Osteocyte (in vitro differentiated cells): ENCODE measurements at regions not wholly inside any gene's neighbourhood (a gene's known extent, or its start where the extent isn't known, plus 50 kb on each side); places are given as distances from the start of the nearest gene placed in this dataset.
"Not testable (repeated sequence)": the region's sequence is repeated elsewhere in the genome, so short reads cannot be mapped to it uniquely, and the experiment has no call there.

Experiments
- DNase-seq: peaks from one replicate; pipeline ENCODE4 v3.0.0; 2021; ENCODE audit warnings: mixed read lengths; ENCODE audit not compliant: unreplicated experiment; ENCODE audit errors: extremely low spot score
- H3K27ac Mint-ChIP-seq: one replicate; pipeline ENCODE4 v1.8.0; 2021; ENCODE audit warnings: mild to moderate bottlenecking, mixed read lengths; ENCODE audit not compliant: unreplicated experiment
- H3K27me3 Mint-ChIP-seq: one replicate; pipeline ENCODE4 v1.8.0; 2021; ENCODE audit warnings: mixed read lengths; ENCODE audit not compliant: unreplicated experiment
- H3K36me3 Mint-ChIP-seq: one replicate; pipeline ENCODE4 v1.8.0; 2021; ENCODE audit warnings: mixed read lengths; ENCODE audit not compliant: unreplicated experiment
- H3K4me1 Mint-ChIP-seq: one replicate; pipeline ENCODE4 v1.8.0; 2021; ENCODE audit warnings: mixed read lengths; ENCODE audit not compliant: unreplicated experiment
- H3K4me3 Mint-ChIP-seq: one replicate; pipeline ENCODE4 v1.8.0; 2021; ENCODE audit warnings: mild to moderate bottlenecking, moderate library complexity, mixed read lengths; ENCODE audit not compliant: unreplicated experiment
- H3K9me3 Mint-ChIP-seq: one replicate; pipeline ENCODE4 v1.8.0; 2021; ENCODE audit warnings: mixed read lengths; ENCODE audit not compliant: unreplicated experiment
- TF ChIP-seq, protein P1 (sequence below): fragments of 200-600 bp; sonication (generic); IDR thresholded peaks from 2 replicates; pipeline ENCODE4 v1.5.0; 2021; ENCODE audit warnings: antibody characterized with exemption, mild to moderate bottlenecking, moderate library complexity

GRCh38 chr5:15366676-15367391 is 133.1 kb upstream of the FBXL7 start:
- Mint-ChIP-seq H3K27ac (no peak overlapping the region), H3K27me3 (peaks cover 38% of the 10 kb centered on the region)
- no peak for DNase-seq

GRCh38 chr5:15365070-15365469 is 134.9 kb upstream of the FBXL7 start:
- peaks cover 41% of the 10 kb centered on the region for H3K27me3 Mint-ChIP-seq
- TF ChIP-seq, protein P1, sequence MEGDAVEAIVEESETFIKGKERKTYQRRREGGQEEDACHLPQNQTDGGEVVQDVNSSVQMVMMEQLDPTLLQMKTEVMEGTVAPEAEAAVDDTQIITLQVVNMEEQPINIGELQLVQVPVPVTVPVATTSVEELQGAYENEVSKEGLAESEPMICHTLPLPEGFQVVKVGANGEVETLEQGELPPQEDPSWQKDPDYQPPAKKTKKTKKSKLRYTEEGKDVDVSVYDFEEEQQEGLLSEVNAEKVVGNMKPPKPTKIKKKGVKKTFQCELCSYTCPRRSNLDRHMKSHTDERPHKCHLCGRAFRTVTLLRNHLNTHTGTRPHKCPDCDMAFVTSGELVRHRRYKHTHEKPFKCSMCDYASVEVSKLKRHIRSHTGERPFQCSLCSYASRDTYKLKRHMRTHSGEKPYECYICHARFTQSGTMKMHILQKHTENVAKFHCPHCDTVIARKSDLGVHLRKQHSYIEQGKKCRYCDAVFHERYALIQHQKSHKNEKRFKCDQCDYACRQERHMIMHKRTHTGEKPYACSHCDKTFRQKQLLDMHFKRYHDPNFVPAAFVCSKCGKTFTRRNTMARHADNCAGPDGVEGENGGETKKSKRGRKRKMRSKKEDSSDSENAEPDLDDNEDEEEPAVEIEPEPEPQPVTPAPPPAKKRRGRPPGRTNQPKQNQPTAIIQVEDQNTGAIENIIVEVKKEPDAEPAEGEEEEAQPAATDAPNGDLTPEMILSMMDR = no peak

More at GRCh38 chr5:15366676-15367391, 133.1 kb upstream of the FBXL7 start:
- no peaks in the 10 kb centered on the region for H3K36me3 Mint-ChIP-seq
- no peaks in the 10 kb centered on the region for H3K4me1 Mint-ChIP-seq
- TF ChIP-seq, protein P1 = no peak
- no peak overlapping the region for H3K4me3 Mint-ChIP-seq
- H3K9me3 Mint-ChIP-seq = no peaks in the 10 kb centered on the region

DNA sequence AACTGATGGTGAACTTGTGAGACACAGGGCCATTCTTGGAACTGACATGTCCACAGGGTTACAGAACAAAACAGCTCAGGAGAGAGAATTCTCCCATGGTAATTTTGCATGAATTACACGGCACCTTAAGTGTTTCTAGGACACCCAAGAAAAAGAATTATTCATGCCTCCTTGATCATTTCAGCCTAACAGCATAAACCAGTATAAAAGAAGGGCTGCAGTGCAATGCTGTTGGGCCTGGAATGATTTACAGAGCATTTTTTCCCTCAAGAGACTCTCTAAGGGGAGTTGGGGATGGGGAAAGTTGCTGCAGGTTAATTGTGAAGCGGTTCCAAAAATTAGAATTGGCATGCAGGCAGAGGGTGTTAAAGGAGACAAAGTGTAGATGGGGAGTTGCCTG is 136.4 kb upstream of the FBXL7 start:
- DNase-seq = no peak
- Mint-ChIP-seq H3K36me3 (no peaks in the 10 kb centered on the region), H3K4me1 (no peaks in the 10 kb centered on the region), H3K27ac (no peak overlapping the region), H3K4me3 (no peak overlapping the region), H3K27me3 (peaks cover 51% of the 10 kb centered on the region), H3K9me3 (no peaks in the 10 kb centered on the region)
- TF ChIP-seq, protein P1 = no peak

More at GRCh38 chr5:15365070-15365469, 134.9 kb upstream of the FBXL7 start:
- H3K4me1 Mint-ChIP-seq = no peaks in the 10 kb centered on the region
- H3K9me3 Mint-ChIP-seq = no peaks in the 10 kb centered on the region
- no peak for DNase-seq
- H3K4me3 Mint-ChIP-seq = no peak overlapping the region
- no peaks in the 10 kb centered on the region for H3K36me3 Mint-ChIP-seq
- H3K27ac Mint-ChIP-seq = no peak overlapping the region

DNA sequence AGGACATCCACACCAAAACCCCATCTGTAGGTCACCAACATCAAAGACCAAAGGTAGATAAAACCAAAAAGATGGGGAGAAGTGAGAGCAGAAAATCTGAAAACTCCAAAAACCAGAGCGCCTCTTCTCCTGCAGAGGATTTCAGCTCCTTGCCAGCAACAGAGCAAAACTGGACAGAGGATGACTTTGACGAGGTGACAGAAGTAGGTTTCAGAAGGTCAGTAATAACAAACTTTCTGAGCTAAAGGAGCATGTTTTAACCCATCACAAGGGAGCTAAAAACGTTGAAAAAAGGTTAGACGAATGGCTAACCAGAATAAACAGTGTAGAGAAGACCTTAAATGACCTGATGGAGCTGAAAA is 142.9 kb upstream of the FBXL7 start:
- H3K27ac Mint-ChIP-seq, H3K36me3 Mint-ChIP-seq, DNase-seq, H3K4me1 Mint-ChIP-seq, H3K4me3 Mint-ChIP-seq, H3K9me3 Mint-ChIP-seq: not testable (repeated sequence)
- H3K27me3 Mint-ChIP-seq = peaks cover 27% of the 10 kb centered on the region

DNA sequence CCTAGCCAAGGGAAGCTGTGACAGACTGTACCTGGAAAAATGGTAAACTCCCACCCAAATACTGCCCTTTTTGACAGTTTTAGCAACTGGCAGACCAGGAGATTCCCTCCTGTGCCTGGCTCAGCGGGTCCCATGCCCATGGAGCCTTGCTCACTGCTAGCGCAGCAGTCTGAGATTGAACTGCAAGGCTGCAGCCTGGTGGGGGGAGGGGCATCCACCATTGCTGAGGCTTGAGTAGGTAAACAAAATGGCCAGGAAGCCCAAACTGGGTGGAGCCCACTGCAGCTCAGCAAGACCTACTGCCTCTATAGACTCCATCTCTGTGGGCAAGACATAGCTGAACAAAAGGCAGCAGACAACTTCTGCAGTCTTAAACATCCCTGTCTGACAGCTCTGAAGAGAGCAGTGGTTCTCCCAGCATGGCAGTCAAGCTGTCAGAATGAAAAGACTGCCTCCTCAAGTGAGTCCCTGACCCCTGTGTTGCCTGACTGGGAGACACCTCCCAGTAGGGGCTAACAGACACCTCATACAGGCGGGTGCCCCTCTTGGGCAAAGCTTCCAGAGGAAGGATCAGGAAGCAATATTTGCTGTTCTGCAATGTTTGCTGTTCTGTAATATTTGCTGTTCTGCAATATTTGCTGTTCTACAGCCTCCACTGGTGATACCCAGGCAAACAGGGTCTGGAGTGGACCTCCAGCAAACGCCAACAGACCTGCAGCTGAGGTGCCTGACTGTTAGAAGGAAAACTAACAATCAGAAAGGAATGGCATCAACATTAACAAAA is 143.5 kb upstream of the FBXL7 start:
- not testable (repeated sequence) for H3K27ac Mint-ChIP-seq, H3K4me1 Mint-ChIP-seq, DNase-seq, H3K4me3 Mint-ChIP-seq, H3K9me3 Mint-ChIP-seq, H3K36me3 Mint-ChIP-seq
- peaks cover 31% of the 10 kb centered on the region for H3K27me3 Mint-ChIP-seq

DNA sequence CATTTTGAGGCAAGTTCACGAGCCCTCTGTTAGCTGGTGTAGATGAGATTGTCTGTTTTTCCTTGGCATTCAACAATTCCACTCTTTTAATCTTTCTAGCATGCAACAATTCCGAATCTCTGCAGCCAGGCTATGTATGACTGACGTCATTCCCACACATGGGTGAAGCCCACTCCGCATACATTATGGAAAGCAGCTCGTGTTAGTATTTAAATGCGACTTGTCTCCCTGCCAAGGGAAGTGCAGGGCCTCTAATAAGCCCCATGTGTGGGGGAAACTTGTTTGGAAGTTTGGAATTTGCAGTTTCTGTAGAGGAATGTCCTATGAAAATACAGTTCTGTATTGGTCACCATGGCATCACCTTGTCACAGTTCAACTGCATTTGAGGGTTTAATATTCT is 146.0 kb upstream of the FBXL7 start:
- H3K9me3 Mint-ChIP-seq = no peaks in the 10 kb centered on the region
- no peak for DNase-seq
- H3K4me1 Mint-ChIP-seq = peaks cover 8% of the 10 kb centered on the region
- no peak overlapping the region for H3K4me3 Mint-ChIP-seq
- peaks cover 27% of the 10 kb centered on the region for H3K27me3 Mint-ChIP-seq
- TF ChIP-seq, protein P1 = no peak
- H3K27ac Mint-ChIP-seq = no peak overlapping the region
- H3K36me3 Mint-ChIP-seq = no peaks in the 10 kb centered on the region
